ENCODE measurements at regions not wholly inside any gene's neighbourhood (a gene's known extent, or its start where the extent isn't known, plus 50 kb on each side); places are given as distances from the start of the nearest gene placed in this dataset.

DNA sequence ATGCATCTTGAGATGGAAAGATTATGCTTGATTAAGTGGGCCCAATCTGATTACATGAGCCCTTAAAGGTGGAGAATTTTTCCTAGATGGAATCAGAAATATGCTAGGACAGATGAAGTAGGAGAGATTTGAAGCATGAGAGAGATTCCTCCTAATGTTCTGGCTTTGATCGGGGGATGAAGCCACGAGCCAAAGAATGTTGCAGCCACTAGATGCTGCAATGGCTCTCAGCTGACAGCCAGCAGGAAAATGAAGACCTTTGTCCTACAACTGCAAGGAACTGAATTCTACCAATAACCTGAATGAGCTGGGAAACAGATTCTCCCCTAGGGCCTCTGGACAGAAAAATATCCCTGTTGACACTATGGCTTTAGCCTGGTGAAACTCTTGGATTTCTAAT, 82.6 kb upstream of the ATP2B1 start:
- intact Hi-C loops (cut with DNase I), result no loop called here
- Histone ChIP-seq H3K4me3 (no peak overlapping the region), H3K27ac (no peak overlapping the region), H3K4me1 (peaks cover 0 to 11% (median 0%) of the 10 kb centered on the region in 12 donors), H3K36me3 (no peaks in the 10 kb centered on the region), H3K9me3 (peaks cover 0 to 14% (median 3%) of the 10 kb centered on the region in 12 donors), H3K27me3 (peaks cover 0 to 9% (median 0%) of the 10 kb centered on the region in 9 donors)
- no peak for DNase-seq
- TF ChIP-seq, protein P1, sequence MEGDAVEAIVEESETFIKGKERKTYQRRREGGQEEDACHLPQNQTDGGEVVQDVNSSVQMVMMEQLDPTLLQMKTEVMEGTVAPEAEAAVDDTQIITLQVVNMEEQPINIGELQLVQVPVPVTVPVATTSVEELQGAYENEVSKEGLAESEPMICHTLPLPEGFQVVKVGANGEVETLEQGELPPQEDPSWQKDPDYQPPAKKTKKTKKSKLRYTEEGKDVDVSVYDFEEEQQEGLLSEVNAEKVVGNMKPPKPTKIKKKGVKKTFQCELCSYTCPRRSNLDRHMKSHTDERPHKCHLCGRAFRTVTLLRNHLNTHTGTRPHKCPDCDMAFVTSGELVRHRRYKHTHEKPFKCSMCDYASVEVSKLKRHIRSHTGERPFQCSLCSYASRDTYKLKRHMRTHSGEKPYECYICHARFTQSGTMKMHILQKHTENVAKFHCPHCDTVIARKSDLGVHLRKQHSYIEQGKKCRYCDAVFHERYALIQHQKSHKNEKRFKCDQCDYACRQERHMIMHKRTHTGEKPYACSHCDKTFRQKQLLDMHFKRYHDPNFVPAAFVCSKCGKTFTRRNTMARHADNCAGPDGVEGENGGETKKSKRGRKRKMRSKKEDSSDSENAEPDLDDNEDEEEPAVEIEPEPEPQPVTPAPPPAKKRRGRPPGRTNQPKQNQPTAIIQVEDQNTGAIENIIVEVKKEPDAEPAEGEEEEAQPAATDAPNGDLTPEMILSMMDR (IDR thresholded peaks at IDR 0.05), result no peak
- TF ChIP-seq POLR2A (IDR thresholded peaks at IDR 0.05), result no peak
- WGBS, 4 donors, result 75 to 87% (median 83%) methylated on average over 2 of the region's 2 CpGs
- no peak for ATAC-seq

DNA sequence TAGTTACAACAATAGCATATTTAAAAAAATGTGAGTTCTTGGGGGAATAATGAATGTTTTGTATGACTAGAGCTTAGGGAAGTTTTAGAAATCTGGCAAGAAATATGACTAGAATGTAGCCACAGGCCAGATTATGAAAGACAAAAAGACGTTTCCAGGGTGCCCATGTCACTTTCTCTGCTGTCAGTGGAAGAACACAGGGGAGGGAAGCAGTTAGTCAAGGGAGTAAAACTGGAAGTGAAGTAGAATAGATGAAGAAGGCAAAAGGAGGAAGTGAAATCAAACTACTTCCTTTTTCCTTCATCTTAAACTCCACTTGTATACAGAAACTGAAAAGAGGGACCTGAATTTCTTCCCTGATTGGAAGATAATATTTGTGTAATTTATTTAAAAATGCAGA, 81.2 kb upstream of the ATP2B1 start:
- no peaks in the 10 kb centered on the region for H3K36me3 ChIP-seq
- ATAC-seq, result peak in 3 of 4 donors; percentile 51 to 70 (median 64)
- H3K4me1 ChIP-seq, result peaks cover 0 to 11% (median 0%) of the 10 kb centered on the region in 12 donors
- peak in 1 of 5 donors; percentile 8 for DNase-seq
- intact Hi-C loops (cut with DNase I), result no loop called here
- WGBS, 4 donors, result 33 to 54% (median 41%) methylated on average over 1 of the region's 1 CpG
- H3K4me3 ChIP-seq, result no peak overlapping the region
- peaks cover 0 to 15% (median 0%) of the 10 kb centered on the region in 9 donors for H3K27me3 ChIP-seq
- peak overlapping the region in 3 of 12 donors; percentile 19 to 78 (median 21) for H3K27ac ChIP-seq
- TF ChIP-seq, protein P1 (IDR thresholded peaks at IDR 0.05), result no peak
- no peak for TF ChIP-seq POLR2A (IDR thresholded peaks at IDR 0.05)
- peaks cover 0 to 20% (median 8%) of the 10 kb centered on the region in 12 donors for H3K9me3 ChIP-seq

DNA sequence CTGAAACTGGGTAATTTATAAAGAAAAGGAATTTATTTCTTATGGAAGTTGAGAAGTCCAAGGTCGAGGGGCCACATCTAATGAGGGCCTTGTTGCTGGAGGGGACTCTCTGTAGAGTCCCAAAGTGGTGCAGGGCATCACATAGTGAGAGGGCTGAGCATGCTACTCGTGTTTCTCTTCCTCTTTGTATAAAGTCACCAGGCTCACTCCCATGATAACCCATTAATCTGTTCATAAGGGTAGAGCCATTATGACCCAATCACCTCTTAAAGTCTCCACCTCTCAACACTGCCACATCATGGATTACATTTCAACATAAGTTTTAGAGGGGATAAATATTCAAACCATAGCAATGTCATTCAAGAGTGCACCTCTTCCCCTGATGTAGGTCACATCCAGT, 79.1 kb upstream of the ATP2B1 start:
- ATAC-seq (no peak), DNase-seq (no peak)
- Histone ChIP-seq H3K36me3 (no peaks in the 10 kb centered on the region), H3K27ac (no peak overlapping the region), H3K9me3 (peaks cover 0 to 20% (median 8%) of the 10 kb centered on the region in 12 donors), H3K27me3 (peaks cover 0 to 15% (median 0%) of the 10 kb centered on the region in 9 donors), H3K4me3 (no peak overlapping the region), H3K4me1 (peaks cover 0 to 22% (median 7%) of the 10 kb centered on the region in 12 donors)
- TF ChIP-seq, protein P1 (IDR thresholded peaks at IDR 0.05), result no peak
- no peak for TF ChIP-seq POLR2A (IDR thresholded peaks at IDR 0.05)
- intact Hi-C loops (cut with DNase I), result no loop called here
- 67 to 78% (median 78%) methylated on average over 2 of the region's 2 CpGs for WGBS, 4 donors

DNA sequence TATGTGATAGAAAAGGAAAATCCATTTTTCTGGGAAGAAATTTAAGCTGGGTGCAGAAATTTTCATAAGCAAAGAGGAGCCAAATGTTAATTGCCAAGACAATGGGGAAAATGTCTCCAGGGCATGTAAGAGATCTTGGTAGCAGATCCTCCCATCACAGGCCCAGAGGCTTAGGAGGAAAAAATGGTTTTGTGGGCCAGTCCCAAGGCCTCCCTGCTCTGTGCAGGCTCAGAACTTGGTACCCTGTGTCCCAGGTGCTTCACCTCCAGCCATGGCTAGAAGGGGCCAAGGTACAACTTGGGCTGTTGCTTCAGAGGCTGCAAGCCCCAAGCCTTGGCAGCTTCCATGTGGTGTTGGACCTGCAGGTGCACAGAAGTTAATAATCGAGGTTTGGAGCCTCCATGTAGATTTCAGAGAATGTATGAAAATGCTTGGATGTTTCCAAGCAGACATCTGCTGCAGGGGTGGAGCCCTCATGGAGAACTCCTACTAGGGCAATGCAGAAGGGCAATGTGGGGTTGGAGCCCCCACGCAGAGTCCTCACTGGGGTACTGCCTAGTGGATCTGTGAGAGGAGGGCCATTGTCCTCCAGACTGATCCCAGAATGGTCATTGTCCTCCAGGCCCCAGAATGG, 77.7 kb upstream of the ATP2B1 start:
- TF ChIP-seq, protein P1 (IDR thresholded peaks at IDR 0.05), result no peak
- TF ChIP-seq POLR2A (IDR thresholded peaks at IDR 0.05), result no peak
- H3K4me1 ChIP-seq, result peaks cover 0 to 16% (median 7%) of the 10 kb centered on the region in 12 donors

More for the DNA sequence above, 77.7 kb upstream of the ATP2B1 start:
- Histone ChIP-seq H3K27me3 (peaks cover 0 to 19% (median 0%) of the 10 kb centered on the region in 9 donors), H3K9me3 (peaks cover 0 to 20% (median 8%) of the 10 kb centered on the region in 12 donors), H3K27ac (no peak overlapping the region), H3K36me3 (no peaks in the 10 kb centered on the region), H3K4me3 (no peak overlapping the region)
- DNase-seq (no peak), ATAC-seq (no peak)
- WGBS, 4 donors, result 80 to 100% (median 93%) methylated on average over 2 of the region's 2 CpGs
- intact Hi-C loops (cut with DNase I), result no loop called here

Data from heart left ventricle (tissue), 16 donors.